GM21786 (cell line): ENCODE measurements at regions not wholly inside any gene's neighbourhood (a gene's known extent, or its start where the extent isn't known, plus 50 kb on each side); places are given as distances from the start of the nearest gene placed in this dataset.

Source experiments
- ATAC-seq: cut with Tn5 transposase; IDR thresholded peaks from one replicate; pipeline ENCODE4 v1.9.1; 2021; ENCODE audit not compliant: unreplicated experiment

DNA sequence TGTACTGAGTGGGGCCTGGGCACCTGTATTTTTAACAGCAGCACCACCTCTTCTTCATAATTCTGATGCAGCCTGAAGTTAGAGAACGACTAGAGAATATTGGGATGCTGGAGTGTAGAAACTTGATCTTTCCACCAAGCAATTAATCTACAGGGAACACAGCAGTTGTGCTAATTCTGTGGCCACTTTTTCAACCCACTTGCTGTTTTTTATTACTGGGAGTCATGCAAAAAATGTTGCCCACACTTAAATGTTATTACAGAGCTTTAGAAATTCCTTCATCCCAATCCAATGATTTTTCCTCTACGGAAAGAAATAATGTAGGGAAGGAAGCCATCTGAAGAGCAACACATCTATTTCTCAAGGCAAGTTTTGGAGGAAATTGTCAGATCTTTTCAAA is 190.9 kb upstream of the TUT7 start:
- no peak for ATAC-seq

DNA sequence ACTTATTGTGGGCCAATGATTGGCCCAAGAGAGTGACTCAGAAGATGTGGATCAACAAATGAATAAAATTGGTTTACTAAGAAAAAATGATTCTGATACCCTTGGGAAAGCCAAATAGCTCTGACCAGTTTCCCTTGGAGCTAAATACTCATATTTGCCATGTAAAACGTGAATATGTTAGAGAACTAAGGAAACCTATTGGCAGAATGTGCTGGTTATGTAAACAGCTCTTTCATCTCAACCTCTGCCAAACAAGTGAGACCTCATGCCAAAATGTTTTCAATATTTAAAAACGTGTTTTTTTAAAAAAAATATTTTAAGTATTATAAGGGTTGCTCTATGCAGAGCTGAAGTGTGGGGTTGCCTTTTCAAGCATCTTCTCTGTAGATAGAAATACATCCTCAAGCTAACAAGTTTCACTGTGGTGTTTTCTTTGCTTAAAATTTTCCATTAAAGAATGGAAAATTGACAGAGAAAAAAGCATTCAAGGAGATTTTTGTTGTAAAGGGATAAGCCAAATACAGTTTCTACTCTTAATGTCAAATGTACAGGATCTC is 186.9 kb upstream of the TUT7 start:
- no peak for ATAC-seq

DNA sequence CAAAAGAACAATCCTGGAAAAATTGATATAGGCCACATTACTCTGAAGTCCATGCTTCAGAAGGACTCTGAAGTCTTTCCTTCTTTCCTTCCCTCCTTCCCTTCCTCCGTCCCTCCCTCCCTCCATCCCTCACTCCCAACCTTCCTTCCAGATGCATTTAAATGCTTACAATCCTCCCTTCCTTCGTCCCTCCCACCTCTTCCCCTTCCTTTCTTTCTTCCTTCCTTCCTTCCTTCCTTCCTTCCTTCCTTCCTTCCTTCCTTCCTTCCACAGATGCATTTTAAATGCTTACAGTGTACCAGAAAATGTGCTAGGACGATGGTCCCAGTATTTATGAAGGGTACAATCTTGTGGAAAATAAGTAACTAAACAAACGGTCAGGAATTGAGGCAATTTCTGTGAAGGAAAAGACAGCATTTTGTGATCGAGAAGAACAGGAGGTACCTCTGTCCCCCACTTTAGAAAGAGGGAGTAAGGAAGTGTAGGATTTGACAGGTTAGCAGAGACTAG is 181.3 kb upstream of the TUT7 start:
- ATAC-seq = no peak

DNA sequence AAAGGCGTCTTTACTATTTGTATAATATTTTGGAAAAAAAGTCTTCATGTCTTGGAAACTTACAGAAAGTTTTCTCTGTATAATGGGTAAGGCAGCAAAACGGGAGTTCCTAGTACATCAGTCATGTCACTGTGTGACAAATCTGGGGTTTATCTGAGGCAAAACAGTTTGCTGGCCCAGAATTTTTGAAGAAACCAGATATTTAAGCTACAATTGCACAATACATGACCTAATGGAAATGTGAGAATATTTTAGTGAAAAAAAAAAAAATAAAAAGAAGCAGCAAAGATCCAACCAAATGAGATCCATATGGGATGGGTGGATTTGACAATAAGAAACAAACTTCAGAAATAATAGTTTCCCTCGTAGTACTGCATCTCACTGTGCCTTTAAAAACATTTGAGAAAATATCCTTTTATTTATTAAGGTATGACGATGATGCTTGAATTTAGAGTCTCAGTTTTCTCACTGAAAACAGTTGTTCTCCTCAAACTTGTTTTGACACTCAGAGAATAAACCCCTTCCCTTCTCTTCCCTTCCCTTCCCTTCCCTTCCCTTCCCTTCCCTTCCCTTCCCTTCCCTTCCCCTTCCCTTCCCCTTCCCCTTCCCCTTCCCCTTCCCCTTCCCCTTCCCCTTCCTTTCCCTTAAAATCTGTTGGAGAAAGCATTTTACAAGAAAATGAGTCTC is 180.5 kb upstream of the TUT7 start:
- no peak for ATAC-seq

DNA sequence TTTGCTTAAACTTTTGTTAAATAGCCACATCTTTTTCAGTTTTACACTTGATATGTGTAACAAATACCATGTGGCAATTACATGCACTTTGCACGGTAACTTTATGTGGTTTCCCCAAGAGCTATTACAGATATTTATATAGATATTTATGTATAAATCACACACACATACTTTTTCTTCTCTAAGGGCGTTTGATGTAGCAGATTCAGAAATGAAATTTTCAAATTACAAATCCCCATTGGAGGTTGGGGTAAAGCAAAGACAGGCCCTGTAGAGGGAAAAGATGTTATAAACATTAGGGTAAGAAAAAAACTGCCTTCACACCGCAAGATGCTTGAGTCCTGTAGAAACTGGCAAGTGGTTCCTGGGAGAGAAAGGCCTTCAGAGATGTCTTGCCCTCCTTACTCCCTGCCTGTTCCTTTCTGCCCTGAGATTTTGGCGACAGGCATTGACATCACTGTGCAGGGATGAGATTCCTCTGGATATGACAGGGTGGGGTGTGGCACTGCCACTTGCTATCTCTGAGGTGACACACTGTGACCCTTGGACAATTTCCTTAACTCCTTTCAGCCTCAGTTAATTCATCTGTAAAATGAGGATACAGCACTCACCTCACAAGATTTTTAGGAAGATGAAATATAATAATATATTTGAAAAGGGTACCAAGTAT is 177.9 kb upstream of the TUT7 start:
- no peak for ATAC-seq

DNA sequence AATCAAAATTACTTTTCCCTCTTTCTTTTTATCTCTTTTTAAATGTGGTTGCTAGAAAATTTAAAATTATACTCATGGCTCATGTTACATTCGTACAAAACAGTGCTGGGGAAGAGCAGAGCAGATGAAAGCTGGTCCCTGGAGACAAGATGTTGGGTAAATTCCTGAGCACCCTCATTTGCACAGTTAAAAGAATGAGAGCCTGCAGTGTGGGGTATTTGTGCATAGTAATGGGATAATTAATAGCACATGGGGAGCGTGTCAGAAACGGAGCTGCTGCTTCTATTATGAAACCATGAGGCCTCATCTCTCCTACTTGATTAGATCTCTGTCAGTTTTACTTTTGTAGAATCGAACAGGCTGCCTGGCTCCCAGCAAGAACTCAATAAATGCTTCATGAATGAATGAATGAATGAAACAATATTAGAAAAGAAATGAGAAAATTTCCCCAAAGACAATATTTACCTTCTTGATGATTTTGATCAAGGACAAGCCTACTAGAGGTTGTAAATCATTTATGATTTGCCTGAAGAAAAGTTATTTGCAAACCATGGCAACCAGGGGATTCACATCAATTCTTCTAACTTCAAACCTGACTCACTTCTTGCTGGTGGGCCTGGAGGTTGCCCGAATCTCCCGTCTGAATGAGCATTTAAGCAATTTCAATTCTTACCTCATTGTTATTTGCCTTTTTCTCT is 177.2 kb upstream of the TUT7 start:
- no peak for ATAC-seq

DNA sequence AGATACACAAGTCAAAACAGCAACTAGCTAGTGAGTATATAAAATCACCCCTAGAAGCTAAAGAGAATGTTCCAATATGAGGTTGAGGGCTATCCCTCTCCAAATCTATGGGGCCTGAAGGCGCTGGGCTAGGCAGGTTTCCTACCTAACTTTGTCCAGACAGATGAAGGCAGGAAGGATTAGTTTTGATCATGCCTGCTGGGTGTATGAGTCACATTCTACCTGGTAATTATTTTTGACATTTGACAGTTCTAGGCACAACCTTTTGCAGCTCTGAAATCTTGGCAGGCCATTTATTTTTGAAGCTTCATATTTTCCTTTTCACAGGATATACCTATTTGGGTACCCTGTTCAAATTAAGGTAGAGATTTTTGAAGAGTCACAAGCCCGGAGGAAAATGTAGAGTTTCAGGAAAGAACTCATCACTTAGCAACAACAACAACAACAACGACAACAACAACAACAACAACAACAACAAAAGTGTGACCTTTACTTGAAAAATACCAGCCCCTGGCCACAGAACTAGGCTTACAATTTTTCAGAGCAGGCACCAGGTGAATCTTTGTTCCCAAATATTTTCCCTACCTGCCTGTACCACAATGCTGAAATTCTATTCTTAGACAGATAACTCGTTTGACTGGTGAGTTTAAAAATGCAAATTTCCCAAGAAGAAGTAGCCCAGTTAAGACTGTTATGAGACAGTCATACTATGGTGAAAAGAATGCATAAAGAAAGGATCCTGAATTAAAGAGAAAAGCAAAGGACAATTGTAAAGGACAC is 175.5 kb upstream of the TUT7 start:
- no peak for ATAC-seq

DNA sequence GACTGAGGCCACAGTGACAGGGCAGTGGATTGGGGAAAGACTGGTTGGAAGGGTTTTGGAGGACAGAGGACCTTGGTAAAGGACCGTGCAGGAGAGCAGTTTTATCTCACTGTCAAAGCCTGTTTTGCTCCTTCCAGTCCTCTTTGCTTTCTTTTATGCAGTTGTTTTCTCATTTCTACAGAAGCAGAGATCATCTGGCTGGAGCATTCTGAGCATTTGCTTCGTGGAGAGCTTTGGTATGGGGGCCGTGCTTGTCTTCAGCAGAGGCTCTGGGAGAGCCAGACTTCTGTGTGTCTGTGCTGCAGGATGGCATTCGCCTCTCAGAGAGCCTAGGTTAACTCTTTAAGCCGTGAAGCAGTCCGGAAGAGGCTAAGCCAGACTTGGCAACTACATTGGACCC is 171.8 kb upstream of the TUT7 start:
- ATAC-seq = no peak

DNA sequence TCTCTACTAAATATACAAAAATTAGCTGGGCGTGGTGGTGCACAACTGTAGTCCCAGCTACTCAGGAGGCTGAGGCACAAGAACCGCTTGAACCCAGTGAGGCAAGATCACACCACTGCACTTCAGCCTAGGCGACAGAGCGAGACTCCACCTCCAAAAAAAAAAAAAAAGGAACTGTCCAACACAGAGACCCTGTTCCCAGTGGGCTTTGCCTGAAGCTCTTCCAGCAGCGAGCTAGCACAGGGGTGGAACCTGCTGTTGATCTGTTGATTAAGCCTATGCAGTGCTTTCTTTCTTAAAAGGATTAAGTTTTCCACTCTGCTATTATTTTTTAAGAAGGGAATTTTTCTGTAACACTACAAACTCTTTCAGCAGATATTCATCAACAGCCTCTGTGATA is 171.0 kb upstream of the TUT7 start:
- ATAC-seq = no peak

DNA sequence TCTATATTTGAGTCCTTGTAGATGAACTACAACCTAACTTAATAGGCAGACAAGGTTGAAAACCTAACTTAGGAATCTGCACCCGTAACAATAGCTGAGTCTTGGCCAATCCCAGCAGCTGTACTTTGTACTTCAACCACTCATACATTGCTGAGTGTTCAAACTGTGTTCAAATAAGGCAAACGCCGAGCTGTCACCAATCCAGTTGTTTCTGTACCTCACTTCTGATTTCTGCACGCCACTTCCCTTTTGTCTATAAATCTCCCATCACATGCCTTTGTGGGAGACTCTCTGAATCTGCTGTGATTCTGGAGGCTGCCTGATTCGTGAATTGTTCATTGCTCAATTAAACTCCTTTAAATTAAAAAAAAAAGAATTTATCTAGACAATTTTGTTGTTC is 167.8 kb upstream of the TUT7 start:
- no peak for ATAC-seq

DNA sequence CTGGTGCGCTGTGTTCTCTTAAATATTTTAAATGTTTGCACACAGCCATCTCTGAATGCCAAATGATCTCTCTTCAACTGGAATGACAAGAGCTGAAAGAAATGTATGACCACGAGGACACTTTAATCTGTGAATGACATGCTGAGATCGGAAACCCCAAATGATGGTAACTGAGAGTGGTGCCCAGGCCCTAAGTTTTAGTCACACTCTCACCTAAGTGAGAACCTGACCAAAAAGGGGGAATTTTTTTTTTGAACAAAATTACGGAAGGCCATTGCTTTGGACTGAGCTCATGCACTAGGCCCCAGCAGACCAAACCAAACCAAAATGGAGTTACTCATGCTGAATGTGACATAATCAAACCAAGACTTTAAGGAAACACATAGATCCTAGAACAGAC is 167.1 kb upstream of the TUT7 start:
- no peak for ATAC-seq

DNA sequence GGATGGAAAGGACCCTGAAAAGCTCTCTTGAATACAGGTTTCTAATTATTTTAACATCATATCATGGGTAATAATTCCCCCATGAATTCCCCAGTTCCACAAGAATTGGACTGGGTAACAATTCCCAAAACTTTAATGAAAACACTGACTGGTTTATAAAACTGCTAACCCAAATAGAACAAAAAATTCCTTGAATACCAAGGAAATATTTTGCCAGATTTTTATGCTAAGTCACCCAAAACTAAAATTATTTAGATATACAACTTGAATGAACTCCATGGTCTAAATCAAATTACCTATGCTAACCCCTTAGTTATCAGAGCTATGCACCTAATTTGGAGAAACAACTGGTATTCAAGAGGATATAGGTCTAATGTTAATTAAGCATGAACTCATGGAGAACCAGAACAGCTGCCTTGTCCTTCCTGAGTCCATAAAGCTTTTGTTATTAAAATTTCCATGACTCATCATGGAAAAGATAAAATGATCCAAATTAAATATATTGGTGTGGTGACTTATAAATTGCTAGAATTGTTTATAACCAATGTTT is 164.9 kb upstream of the TUT7 start:
- no peak for ATAC-seq

DNA sequence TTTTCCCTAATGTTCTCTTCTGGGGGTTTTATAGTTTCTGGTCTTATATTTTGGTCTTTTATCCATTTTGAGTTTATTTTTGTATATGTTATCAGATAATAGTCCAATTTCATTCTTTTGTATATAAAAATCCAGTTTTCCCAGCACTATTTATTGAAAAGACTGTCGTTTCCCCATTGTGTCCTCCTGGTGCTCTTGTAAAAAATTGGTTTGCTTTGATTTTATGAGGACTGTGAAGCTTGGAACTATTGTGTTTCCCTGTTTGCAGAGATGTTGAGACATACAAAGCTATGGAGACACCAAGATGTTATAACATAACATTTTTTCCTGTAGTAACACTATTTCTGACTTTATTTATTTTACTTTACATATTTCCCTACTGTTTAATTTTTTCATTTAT is 163.3 kb upstream of the TUT7 start:
- no peak for ATAC-seq

DNA sequence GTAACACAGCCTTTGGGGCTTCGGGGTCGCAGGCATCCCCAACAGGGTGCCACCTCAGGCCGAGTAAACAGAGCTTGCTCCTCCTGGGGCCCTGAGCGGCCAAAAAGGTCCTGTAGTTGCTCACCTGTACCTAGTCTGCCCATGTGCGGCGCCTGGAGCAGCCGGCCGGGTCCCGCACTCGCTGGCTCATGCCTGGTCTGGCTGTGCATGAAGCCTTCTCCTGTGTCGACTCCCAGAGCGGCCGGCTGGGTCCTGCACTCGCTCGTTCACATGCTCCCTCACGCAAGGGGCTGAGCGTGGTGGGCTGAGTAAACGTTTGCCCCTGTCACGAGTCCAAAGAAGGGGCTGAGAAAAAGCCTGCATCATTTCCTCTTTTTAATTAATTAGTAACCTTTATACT is 162.4 kb upstream of the TUT7 start:
- ATAC-seq = no peak

DNA sequence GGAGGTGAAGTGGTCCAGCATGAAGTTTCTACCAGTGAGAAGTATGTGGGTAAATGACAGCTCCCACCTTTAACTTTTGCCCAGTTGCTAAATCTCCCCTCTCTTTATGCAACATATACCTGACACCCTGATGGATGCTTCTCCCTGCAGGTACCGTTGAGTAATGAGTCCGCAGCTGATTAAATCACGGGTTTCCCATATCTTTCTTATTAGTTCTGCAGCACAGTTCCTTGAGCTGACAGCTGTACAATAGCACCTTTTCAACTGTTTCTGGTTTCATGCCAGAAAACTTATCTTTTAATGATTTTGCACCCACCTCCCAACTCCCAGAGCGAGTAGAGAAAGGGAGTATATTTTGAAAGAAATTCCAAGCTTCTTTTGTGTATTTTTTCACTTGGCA is 161.0 kb upstream of the TUT7 start:
- ATAC-seq = no peak

DNA sequence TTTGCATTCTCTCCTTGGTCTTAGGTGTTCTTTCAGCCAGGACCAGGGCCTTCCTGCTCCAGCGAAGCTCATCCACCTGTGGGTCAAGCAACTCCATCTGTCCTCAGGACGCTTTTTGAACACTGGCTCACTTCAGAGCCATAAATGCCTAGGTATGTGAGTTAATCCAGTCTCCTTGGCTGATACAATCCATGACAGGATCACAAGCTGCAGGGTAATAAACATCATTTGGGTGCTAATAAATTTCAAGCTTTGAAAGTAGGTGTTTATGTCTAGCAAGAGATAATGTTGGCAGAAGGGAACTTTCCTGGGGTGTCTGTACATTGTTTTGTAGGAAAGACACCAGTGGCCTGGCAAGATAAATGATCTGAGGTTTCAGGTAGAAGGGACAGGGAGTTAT is 159.2 kb upstream of the TUT7 start:
- no peak for ATAC-seq

DNA sequence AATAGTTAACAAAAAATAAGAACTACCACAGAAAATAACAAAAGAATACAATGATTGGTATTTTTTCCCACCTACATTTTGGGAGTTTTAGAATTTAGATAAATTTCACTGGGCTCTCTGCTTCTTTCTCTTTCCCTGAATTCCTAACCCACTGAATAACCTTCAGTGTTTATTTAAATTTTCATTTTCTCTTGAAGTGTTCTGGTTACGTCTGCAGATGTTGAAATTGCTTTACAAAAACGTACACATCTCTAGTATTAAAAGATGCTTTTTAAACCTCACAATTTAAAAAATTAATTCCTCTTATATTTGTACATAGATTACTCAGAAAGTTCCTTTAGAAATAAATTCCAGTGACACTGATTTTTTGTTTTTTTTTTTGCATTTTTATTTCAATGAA is 158.7 kb upstream of the TUT7 start:
- no peak for ATAC-seq

DNA sequence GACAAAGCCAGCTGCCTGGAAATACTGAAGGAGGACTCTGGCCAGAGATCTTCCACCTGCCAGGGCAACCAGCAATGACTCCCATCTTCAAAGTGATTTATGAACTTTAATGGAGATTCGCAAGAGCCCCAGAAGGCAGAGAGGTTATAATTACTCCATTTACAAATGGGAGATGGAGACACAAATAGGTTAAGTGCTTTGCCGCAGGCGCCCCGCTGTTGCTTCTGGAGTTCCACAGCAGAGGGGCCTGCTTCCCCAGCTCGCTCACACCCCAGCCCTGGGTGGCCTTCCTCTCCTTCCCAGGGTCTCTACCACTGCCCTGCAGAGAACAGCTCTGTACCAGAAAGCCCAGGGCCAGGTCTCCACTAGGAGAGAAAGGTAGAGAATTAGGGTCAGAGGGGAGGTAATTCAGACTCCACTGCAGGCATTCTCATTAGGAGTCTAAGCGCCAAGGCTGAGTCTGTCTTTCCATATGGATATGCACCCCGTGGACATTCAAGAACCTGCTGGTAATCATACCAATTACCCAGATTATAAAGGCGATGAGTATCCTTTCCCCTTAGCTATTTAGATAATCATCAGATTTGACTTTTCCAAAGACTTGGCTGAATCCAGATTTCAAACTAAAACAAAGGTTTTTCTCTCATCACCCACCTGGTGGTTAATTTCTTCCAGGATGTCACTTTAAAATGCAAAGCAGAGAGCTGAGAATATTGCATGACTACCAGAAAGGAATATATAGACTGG is 157.6 kb upstream of the TUT7 start:
- ATAC-seq = no peak

DNA sequence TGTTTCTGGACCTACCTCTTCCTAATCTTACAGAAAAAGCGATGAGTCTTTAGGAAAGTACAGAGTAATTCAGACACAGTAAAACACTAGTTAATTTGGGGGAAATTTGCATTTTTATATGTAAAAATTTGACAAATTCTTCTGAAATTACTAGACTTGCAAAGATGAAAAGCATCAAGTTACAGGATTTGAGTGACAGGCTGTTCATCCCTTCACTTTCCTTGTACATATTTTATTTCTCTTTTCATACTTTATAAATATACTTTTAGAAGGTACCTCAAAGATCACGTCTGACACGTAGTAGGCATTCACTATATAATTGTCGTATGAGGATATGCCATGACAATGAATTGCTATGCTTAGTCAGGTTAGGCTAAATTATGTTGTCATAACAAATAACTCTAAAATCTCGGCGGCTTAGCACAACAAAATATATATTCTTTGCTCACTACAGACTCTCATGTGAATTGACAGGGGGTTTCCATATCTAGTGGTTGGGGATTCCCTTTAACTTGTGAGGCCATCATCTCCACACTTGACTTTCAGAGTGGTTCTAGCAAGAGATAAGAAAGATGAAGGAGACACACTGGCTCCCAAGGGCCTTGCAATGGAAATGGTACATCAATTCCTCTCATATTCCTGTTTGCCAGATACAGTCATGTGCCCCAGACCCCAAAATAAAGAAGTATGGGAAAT is 154.1 kb upstream of the TUT7 start:
- peak; percentile 61 for ATAC-seq

DNA sequence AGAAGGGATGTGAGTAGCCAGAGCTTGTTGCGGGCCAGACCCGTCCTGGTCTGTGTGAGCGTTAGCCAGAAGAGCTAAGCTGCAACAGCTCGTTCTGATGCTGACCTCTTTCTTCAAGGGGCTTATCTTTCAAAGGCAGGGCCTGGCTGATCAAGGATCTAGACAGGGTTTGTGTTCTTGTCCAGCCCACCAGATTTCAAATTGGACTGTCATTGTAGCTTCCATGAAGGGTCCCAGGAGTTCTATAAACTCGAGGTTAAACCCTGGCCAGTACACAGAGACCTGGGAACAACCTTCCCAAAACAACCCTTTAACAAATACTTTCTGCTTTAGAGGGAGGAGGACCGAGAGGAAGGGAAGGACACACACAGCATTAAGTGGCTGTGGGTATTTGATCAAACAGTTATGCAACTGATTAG is 153.0 kb upstream of the TUT7 start:
- ATAC-seq = no peak
